ENCODE measurements at regions not wholly inside any gene's neighbourhood (a gene's known extent, or its start where the extent isn't known, plus 50 kb on each side); places are given as distances from the start of the nearest gene placed in this dataset.

DNA sequence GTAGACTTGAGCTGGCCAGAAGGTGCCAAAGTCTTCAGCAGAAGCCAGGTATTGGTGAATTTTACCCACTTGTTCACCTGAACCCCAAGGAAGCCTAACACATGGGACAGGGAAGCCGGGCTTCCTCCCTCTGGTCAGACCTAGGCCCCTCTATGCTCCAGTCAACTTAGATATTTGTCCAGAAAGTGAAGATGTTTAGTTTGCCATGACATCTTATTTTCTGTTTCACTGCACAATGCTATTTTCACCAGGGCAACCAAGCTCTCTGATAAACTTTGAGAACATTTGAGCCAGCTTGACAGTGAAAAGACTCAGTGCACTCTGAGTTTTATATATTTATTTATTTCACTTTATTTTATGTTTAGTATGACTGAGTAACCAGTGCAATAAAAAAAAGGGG is 71.0 kb downstream of the SOX14 start:
- TF ChIP-seq, protein P1, sequence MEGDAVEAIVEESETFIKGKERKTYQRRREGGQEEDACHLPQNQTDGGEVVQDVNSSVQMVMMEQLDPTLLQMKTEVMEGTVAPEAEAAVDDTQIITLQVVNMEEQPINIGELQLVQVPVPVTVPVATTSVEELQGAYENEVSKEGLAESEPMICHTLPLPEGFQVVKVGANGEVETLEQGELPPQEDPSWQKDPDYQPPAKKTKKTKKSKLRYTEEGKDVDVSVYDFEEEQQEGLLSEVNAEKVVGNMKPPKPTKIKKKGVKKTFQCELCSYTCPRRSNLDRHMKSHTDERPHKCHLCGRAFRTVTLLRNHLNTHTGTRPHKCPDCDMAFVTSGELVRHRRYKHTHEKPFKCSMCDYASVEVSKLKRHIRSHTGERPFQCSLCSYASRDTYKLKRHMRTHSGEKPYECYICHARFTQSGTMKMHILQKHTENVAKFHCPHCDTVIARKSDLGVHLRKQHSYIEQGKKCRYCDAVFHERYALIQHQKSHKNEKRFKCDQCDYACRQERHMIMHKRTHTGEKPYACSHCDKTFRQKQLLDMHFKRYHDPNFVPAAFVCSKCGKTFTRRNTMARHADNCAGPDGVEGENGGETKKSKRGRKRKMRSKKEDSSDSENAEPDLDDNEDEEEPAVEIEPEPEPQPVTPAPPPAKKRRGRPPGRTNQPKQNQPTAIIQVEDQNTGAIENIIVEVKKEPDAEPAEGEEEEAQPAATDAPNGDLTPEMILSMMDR (IDR thresholded peaks at IDR 0.05 in 8 of 11, conservative IDR thresholded peaks at IDR 0.05 in 3 of 11): no peak
- no peak for TF ChIP-seq POLR2A (IDR thresholded peaks at IDR 0.05)
